B cell (primary cell): ENCODE measurements at regions not wholly inside any gene's neighbourhood (a gene's known extent, or its start where the extent isn't known, plus 50 kb on each side); places are given as distances from the start of the nearest gene placed in this dataset.

ENCODE experiments used
- CTCF ChIP-seq: fragments of 200-600 bp; IDR thresholded peaks from one replicate; pipeline ENCODE4 v1.8.0; 2022; ENCODE audit warnings: antibody characterized with exemption, mild to moderate bottlenecking
- EZH2 ChIP-seq: IDR thresholded peaks from 2 replicates; pipeline ENCODE4 v1.6.1; 2012; ENCODE audit warnings: borderline replicate concordance, low read depth, mild to moderate bottlenecking, moderate library complexity, low read length; ENCODE audit not compliant: insufficient read depth, poor library complexity, severe bottlenecking

GRCh38 chr3:6110451-6110850 lies 750.5 kb upstream of the GRM7 start:
- TF ChIP-seq CTCF = no peak
- TF ChIP-seq EZH2 = no peak
